Subcutaneous abdominal adipose tissue (tissue), 5 donors: ENCODE measurements at regions not wholly inside any gene's neighbourhood (a gene's known extent, or its start where the extent isn't known, plus 50 kb on each side); places are given as distances from the start of the nearest gene placed in this dataset.

Source experiments
- H3K27ac ChIP-seq: one replicate; pipeline ENCODE4 v1.7.0; 2013; ENCODE audit warnings: low read depth, mild to moderate bottlenecking, inconsistent platforms, low read length, moderate library complexity
- H3K27me3 ChIP-seq, 5 donors: one replicate each; pipeline ENCODE4 v1.7.0; 2013; ENCODE audit warnings: low read length in 5 of 5, inconsistent platforms in 1 of 5; ENCODE audit not compliant: control insufficient read depth in 5 of 5, insufficient read depth in 4 of 5
- H3K36me3 ChIP-seq, 5 donors: one replicate each; pipeline ENCODE4 v1.7.0; 2013; ENCODE audit warnings: low read length in 5 of 5; ENCODE audit not compliant: control insufficient read depth in 5 of 5, insufficient read depth in 5 of 5
- H3K4me1 ChIP-seq, 5 donors: one replicate each; pipeline ENCODE4 v1.7.0; 2013; ENCODE audit warnings: low read length in 5 of 5, mild to moderate bottlenecking in 3 of 5, moderate library complexity in 1 of 5; ENCODE audit not compliant: control insufficient read depth in 5 of 5, insufficient read depth in 5 of 5
- H3K4me3 ChIP-seq, 5 donors: one replicate each; pipeline ENCODE4 v1.7.0; 2013; ENCODE audit warnings: low read length in 5 of 5, low read depth in 1 of 5
- H3K9ac ChIP-seq, 5 donors: one replicate each; pipeline ENCODE4 v1.7.0; 2013; ENCODE audit warnings: low read length in 5 of 5, mild to moderate bottlenecking in 4 of 5, moderate library complexity in 3 of 5
- H3K9me3 ChIP-seq, 5 donors: one replicate each; pipeline ENCODE4 v1.7.0; 2013; ENCODE audit warnings: low read length in 5 of 5; ENCODE audit not compliant: control insufficient read depth in 5 of 5
- donor health status: healthy.
- donor health status: healthy.
- donor health status: healthy.
- donor health status: healthy.
- donor health status: healthy.

- Histone ChIP-seq H3K36me3 (no peaks in the 10 kb centered on the region), H3K4me3 (no peak overlapping the region), H3K9ac (no peak overlapping the region), H3K27me3 (peaks cover 29 to 73% (median 62%) of the 10 kb centered on the region in 5 donors), H3K4me1 (peaks cover 0 to 2% (median 0%) of the 10 kb centered on the region in 5 donors), H3K9me3 (no peaks in the 10 kb centered on the region), H3K27ac (no peak overlapping the region)
Observed at GRCh38 chr9:135268981-135269380, 181.5 kb downstream of the OLFM1 start.

- H3K27ac ChIP-seq: no peak overlapping the region
- H3K4me3 ChIP-seq: no peak overlapping the region
- no peaks in the 10 kb centered on the region for H3K36me3 ChIP-seq
- H3K27me3 ChIP-seq: peaks cover 29 to 68% (median 61%) of the 10 kb centered on the region in 5 donors
- H3K4me1 ChIP-seq: peaks cover 0 to 2% (median 0%) of the 10 kb centered on the region in 5 donors
- H3K9me3 ChIP-seq: no peaks in the 10 kb centered on the region
- H3K9ac ChIP-seq: no peak overlapping the region
Observed at GRCh38 chr9:135269912-135270830, 182.7 kb downstream of the OLFM1 start.

GRCh38 chr9:135271425-135271824, 184.0 kb downstream of the OLFM1 start:
- peaks cover 31 to 68% (median 51%) of the 10 kb centered on the region in 5 donors for H3K27me3 ChIP-seq
- H3K36me3 ChIP-seq: no peaks in the 10 kb centered on the region
- peaks cover 0 to 6% (median 0%) of the 10 kb centered on the region in 5 donors for H3K4me1 ChIP-seq
- no peak overlapping the region for H3K4me3 ChIP-seq
- H3K9ac ChIP-seq: no peak overlapping the region
- H3K9me3 ChIP-seq: no peaks in the 10 kb centered on the region
- H3K27ac ChIP-seq: no peak overlapping the region

GRCh38 chr9:135272608-135273007, 185.1 kb downstream of the OLFM1 start:
- H3K9me3 ChIP-seq: no peaks in the 10 kb centered on the region
- H3K9ac ChIP-seq: no peak overlapping the region
- H3K36me3 ChIP-seq: no peaks in the 10 kb centered on the region
- H3K4me3 ChIP-seq: no peak overlapping the region
- H3K27me3 ChIP-seq: peaks cover 25 to 67% (median 45%) of the 10 kb centered on the region in 5 donors
- no peak overlapping the region for H3K27ac ChIP-seq
- H3K4me1 ChIP-seq: peaks cover 0 to 6% (median 0%) of the 10 kb centered on the region in 5 donors

- H3K4me1 ChIP-seq: peaks cover 0 to 6% (median 0%) of the 10 kb centered on the region in 5 donors
- H3K27ac ChIP-seq: no peak overlapping the region
- H3K9ac ChIP-seq: no peak overlapping the region
- peaks cover 25 to 68% (median 43%) of the 10 kb centered on the region in 5 donors for H3K27me3 ChIP-seq
- no peaks in the 10 kb centered on the region for H3K36me3 ChIP-seq
- H3K9me3 ChIP-seq: no peaks in the 10 kb centered on the region
- H3K4me3 ChIP-seq: no peak overlapping the region
Observed at GRCh38 chr9:135273008-135273407, 185.5 kb downstream of the OLFM1 start.

GRCh38 chr9:135275163-135275562, 187.7 kb downstream of the OLFM1 start:
- no peak overlapping the region for H3K27ac ChIP-seq
- H3K9ac ChIP-seq: no peak overlapping the region
- peaks cover 22 to 67% (median 45%) of the 10 kb centered on the region in 5 donors for H3K27me3 ChIP-seq
- no peaks in the 10 kb centered on the region for H3K36me3 ChIP-seq
- H3K4me3 ChIP-seq: no peak overlapping the region
- H3K9me3 ChIP-seq: no peaks in the 10 kb centered on the region
- H3K4me1 ChIP-seq: peaks cover 0 to 6% (median 0%) of the 10 kb centered on the region in 5 donors

GRCh38 chr9:135275571-135276289, 188.3 kb downstream of the OLFM1 start:
- Histone ChIP-seq H3K4me3 (no peak overlapping the region), H3K27me3 (peaks cover 25 to 66% (median 46%) of the 10 kb centered on the region in 5 donors), H3K9me3 (no peaks in the 10 kb centered on the region), H3K9ac (no peak overlapping the region), H3K36me3 (no peaks in the 10 kb centered on the region), H3K4me1 (peaks cover 0 to 6% (median 0%) of the 10 kb centered on the region in 5 donors), H3K27ac (no peak overlapping the region)

- H3K4me1 ChIP-seq: peaks cover 0 to 16% (median 10%) of the 10 kb centered on the region in 5 donors
- H3K9ac ChIP-seq: no peak overlapping the region
- H3K4me3 ChIP-seq: no peak overlapping the region
- peaks cover 25 to 57% (median 39%) of the 10 kb centered on the region in 5 donors for H3K27me3 ChIP-seq
- no peak overlapping the region for H3K27ac ChIP-seq
- no peaks in the 10 kb centered on the region for H3K36me3 ChIP-seq
- no peaks in the 10 kb centered on the region for H3K9me3 ChIP-seq
Observed at GRCh38 chr9:135277219-135278201, 190.0 kb downstream of the OLFM1 start.

- no peak overlapping the region for H3K4me3 ChIP-seq
- H3K27me3 ChIP-seq: peaks cover 22 to 58% (median 33%) of the 10 kb centered on the region in 5 donors
- peaks cover 0 to 16% (median 10%) of the 10 kb centered on the region in 5 donors for H3K4me1 ChIP-seq
- H3K27ac ChIP-seq: no peak overlapping the region
- no peaks in the 10 kb centered on the region for H3K36me3 ChIP-seq
- no peaks in the 10 kb centered on the region for H3K9me3 ChIP-seq
- no peak overlapping the region for H3K9ac ChIP-seq
Observed at GRCh38 chr9:135278586-135278985, 191.1 kb downstream of the OLFM1 start.
